Medulla oblongata (tissue), 1 donor: ENCODE measurements at regions not wholly inside any gene's neighbourhood (a gene's known extent, or its start where the extent isn't known, plus 50 kb on each side); places are given as distances from the start of the nearest gene placed in this dataset.
A peak's percentile ranks its signal among the peaks of the same experiment; 100 is the strongest.

Source experiments
- DNase-seq: peaks from one replicate; pipeline ENCODE4 v3.0.0-alpha.2; 2015; ENCODE audit errors: extremely low spot score

DNA sequence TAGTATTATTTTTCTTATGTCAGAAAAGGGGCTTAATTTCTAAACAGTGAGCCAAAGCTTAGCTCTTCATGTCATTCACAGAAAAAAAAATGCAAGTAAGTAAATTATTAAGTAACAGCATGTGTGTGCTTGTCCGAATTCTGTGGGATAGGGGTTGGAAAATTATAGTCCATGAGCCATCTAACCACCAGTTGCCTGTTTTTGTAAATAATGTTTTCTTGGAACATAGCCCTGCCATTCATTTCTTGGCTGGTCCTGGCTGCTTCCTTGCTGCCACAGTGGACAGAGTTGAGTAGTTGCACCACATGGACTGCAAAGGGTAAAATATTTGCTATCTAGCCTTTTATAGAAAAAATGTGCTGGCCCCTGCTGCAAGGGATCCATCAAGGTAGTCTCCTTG is 513.7 kb upstream of the WWC1 start:
- DNase-seq = no peak

- no peak for DNase-seq
Observed at GRCh38 chr5:167778228-167778627, 513.2 kb upstream of the WWC1 start.

DNA sequence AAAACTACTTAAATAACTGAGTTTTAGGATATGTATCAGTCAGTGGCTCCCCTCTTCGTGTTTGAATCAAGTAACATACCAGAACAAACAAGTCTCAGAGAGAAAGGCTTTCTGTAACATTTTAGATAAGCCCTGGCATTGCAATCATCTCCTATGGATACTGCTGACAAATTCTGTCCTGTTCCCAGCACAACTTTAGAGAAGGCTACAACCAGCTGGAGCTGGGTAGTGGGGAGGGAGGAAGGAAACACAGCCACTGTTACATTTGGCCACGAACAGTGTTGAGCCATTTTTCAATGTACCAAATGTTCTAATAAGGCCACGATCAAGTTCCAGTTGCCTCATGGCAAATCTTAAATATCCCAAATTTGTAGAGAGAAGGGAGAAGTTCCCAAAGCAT is 511.8 kb upstream of the WWC1 start:
- DNase-seq = no peak

- no peak for DNase-seq
Observed at GRCh38 chr5:167780177-167780576, 511.3 kb upstream of the WWC1 start.

DNA sequence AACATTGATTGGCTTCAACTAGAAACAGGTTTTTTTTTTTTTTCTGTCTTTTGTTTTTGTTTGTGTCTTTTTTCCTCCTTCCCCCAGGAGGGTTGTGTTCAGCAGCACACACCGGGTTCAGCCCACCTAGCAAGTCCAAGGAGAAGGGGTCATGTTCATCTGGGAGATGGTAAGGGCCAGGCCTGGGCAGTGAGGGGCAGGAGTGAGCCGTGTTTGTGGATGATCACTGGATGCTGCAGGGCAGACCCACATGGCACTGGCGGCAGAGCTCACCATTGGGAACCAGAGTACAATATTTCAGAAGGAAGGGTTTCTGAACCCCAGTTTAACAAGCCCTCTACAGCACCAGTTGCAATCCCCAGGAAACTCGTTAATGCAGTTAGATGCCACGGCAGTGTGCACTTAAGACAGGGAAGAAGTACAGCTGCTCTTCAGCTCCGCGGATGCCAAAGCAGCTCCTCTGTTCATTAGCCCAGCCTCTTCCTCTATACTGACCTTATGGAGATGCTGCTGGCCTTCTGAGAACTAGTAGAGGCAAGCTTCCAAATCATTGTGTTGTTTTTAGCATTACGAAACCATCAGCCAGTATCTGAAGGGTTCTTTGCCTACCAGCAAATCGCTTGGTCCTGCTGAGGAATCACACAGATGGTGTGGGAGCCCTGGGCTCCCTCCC is 508.2 kb upstream of the WWC1 start:
- no peak for DNase-seq

DNA sequence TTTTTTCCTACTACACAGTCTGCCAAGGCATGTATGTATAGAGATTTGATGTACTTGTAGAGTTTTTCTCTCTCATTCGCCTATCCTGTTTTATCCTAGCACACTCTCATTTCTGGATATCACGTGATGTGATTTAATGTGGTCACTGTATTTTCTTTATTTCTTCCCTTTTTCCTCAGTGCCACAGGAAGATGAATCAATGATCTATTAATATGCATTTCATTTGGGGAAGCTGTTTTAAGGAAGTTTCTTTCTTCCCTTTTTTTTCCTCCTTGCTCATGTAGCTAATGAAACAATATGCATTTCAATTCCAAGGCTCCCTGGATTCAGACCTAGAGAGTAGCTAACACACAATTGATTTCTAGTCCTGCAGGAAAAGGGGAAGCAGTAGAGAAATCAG is 506.3 kb upstream of the WWC1 start:
- DNase-seq = peak; percentile 68

- DNase-seq = no peak
Observed at GRCh38 chr5:167785901-167786300, 505.5 kb upstream of the WWC1 start.

- DNase-seq = no peak
Observed at GRCh38 chr5:167786871-167787578, 504.4 kb upstream of the WWC1 start.

DNA sequence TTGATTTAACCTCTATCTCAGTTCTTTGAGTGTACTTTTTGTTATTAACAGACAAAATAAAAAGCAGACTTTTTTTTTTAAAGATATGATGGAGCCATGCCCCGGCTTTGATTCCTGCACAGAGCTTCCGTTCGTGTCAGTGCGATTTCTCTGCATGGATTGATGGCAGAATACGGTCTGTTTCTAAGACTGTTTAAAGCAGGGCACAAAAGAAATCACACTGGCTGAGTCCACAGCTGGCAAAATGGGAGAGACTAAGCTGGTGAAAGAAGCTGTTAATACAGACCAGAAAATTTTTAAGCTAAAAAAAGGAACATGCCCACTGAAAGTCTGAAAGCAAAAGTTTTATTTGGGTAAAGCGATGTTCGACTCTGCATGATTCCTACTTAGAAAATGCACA is 501.4 kb upstream of the WWC1 start:
- DNase-seq = no peak

DNA sequence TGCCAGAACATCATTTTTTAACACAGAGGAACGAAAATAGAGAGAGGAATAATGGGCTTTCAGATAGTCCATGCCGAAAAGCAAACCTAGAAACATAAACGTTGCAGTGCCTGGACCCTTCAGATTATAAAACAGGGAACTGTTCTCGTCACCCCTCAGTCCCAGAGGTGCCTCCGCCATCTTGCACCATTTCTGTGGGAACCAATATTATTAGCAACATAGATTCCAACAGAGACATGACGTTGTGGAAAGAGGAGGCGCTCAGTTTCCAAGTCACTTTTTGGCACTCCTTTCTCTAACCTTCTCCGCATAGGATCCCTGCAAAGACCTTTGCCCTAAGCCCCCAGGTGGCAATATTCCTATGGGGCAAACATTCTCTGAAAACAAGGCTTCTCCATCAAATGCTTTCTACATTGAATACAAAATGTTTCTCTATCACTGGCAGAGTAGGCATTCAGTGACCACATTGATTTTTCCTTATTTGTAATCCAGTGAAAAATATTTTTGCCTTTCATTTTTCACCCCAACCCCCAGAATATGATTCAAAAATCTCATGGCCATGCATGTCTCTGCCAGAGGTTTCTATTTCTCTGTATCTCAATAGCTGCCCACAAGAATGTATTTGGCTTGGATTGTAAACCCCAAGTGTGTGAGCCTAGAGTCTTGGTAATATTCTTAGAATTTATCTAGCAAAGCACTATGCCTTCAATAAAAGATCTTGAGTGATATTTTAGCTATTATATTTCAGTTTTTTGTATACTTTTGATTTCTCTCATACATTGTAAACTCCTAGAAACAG is 500.8 kb upstream of the WWC1 start:
- DNase-seq = no peak

GRCh38 chr5:167792514-167792913 is 498.9 kb upstream of the WWC1 start:
- DNase-seq = no peak

DNA sequence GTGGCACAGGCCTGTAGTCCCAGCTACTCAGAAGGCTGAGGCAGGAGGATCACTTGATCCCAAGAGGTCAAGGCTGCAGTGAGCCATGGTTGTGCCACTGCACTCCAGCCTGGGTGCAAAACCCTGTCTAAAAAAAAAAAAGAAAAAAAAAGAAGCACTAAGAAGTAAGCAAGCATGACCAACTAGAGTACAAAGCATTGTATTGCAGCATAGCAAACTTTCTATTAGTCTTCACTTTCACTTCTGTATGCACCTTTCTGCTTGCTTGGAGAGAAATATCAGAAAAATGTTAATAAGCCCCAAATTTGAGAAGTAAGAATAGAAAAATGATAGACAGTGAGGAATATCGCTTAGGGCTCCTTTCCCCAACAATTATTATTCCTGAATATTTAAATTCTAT is 497.7 kb upstream of the WWC1 start:
- DNase-seq = no peak

DNA sequence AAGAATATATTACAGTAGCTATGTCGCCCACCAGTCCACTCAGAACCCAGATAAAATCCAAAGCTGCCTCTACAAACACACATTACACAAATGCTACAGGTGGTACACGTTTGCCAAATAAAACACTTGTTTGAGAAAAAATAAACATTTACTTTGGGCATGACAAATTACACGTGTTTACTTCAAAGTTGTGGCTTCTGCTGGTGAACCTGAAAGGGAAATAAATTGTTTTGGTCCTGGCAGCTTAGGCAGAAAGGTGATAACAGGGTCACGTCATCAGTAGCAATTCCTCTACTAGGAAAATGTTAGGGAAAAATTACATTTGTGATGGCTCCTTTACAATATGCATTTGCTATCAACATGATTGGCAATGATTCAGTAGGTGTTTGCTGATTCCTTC is 497.3 kb upstream of the WWC1 start:
- DNase-seq = no peak

- no peak for DNase-seq
Observed at GRCh38 chr5:167796672-167797071, 494.8 kb upstream of the WWC1 start.

DNA sequence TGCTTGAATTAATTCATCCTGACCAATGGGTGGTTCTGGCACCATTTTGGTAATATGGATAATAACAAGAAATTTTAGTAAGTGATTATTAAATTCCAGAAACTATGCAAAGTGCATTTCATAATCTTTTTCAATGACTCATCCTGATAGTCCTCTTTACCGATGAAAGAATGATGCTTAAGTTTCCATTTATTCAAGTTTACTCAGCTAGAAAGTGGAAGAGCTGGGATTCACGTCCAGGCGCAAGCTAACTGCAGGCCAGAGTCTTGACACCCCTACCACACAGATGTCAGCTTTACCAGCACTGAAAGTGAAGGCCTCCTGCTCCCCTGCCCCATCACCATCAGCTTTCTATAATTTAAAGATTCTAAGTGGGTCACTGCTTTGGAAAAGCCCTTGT is 493.5 kb upstream of the WWC1 start:
- DNase-seq = no peak

DNA sequence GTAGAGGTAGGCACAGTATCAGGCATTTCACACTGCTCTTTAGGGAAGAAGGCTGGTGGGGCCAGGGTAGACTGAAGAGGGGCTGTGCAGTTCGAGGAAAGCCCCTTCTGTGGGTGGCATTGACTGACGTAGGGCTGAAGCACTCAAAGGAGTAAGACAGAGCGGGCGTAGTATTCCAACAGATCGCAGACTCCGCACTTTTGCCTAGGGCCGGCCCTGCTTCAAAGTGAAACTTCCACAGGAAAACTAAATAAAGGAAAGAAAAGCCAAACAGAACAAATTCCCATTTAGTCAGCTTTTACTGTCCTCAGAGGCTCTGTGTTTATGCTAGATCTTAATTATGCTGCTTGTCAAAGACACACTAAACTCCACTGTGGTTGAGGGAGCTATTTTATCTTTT is 493.0 kb upstream of the WWC1 start:
- peak; percentile 34 for DNase-seq

- no peak for DNase-seq
Observed at GRCh38 chr5:167800427-167800826, 491.0 kb upstream of the WWC1 start.

- no peak for DNase-seq
Observed at GRCh38 chr5:167801999-167802398, 489.4 kb upstream of the WWC1 start.

DNA sequence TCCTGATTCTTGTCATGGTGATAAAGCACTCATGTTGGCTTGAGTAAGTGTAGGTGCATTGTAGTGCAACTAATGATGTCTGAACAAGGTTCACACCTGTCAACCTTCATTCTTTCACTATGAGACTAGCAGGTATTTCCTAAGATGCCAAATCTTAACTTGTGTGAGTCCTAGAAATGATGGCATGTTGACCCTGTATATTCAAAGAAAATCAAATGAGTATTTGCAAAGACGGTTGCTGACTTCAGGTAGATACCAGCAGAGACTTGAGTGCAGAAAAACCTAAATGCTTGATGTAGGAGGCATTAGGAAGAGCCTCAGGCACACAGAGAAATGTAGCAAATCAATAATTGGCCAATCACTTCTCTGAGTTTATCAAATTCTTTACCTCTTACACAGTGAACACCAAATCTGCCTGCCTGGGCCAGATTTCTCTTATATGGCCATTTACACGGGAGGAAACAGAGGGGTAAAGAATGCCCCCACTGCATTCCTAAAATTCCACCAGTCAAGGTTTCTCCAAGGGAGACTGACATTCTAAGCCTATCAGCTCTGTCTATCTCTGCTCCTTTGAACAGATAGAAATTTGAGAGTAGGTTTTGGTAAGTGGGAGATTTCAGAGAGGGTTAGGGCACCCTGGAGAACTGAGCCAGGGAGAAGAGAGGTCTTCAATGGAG is 488.6 kb upstream of the WWC1 start:
- DNase-seq = no peak

DNA sequence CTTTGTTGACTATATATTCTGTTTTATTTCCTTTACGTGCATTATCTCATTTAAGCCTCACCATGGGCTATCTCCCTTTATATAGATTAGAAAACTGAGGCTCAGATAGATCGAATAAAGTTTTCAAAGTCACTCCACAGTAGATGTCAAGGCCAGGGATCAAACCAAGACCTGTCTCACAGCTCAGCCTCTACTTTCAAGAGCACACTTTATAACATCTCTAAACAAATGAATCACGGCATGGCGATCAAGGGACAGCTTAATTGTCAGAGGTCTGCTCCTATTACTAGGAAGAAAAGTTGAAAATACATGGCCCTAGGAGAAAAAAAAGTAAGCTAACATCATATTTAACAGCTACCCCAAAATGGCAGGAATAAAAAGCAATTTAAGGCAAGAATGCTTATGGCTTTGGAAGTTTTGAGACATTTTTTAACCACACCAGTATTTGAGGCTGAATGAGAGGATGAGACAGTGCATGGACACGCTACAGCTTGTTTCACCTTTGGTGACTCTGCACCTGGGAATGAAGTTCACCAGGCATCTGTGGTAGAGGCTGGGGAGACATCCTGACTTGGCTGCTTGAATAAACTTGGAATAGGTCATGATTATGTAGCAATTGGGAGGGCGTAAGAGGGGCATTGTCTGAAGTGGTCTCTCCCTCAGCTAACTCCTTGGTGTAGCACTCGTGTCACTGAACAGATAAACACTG is 486.8 kb upstream of the WWC1 start:
- DNase-seq = no peak

DNA sequence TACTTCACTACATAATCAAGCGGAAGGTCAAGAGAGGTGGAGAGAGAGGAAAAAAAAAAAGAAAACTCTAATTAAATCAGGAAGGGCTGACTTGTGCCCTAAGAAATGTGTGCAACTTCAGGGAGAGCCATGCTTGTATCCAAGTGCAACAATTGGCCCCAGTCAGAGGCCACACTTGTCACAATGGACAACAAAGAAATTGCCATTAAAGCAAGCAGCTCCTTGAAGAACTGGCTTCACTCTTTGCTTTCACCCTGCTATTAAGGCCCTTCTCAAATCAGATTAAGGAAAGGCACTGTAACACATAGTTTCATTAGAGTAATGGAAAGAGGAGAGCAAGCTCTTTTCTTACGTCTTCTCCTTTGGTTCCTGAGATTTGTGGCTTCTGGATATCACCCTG is 480.9 kb upstream of the WWC1 start:
- DNase-seq = no peak

DNA sequence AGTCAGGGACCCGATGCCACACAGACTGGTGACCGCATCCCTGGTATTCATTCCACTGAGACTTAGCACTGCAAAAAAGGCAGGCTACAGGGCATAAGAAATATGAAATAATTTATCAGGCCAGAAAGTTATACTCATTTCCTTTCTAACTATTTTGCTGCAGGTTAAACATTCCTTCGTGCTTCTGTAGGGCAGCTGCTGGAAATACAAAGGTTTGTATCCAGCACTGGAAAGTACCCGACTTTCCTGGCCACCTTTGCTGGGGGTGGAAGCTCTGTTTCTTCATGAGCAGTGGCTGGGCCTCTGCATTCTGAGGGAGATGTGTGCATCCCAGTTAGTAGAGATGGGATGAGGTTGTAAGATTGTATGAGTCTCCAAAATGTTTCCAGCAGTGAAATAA is 478.6 kb upstream of the WWC1 start:
- DNase-seq = no peak
